HepG2 (cell line): ENCODE measurements at regions not wholly inside any gene's neighbourhood (a gene's known extent, or its start where the extent isn't known, plus 50 kb on each side); places are given as distances from the start of the nearest gene placed in this dataset.

ENCODE experiments used
- ATAC-seq: fragments of 200-7000 bp; cut with Tn5 transposase; 3 replicates; pipeline ENCODE4 v1.9.1; 2020; ENCODE audit warnings: mild to moderate bottlenecking, moderate library complexity
- BruUV-seq: library from RNA; stranded (reverse); fragments of 400-500 nt; replicated peaks from 2 replicates; lab custom pipeline; 2021; lab: Mats Ljungman, UMichigan
- CTCF ChIA-PET: fragments of 300-600 bp; formaldehyde crosslinking; extraction: SDS; loops from one replicate; lab custom pipeline; 2021; ENCODE audit warnings: low total read pairs, inconsistent platforms, low intra/inter-chr PET ratio; lab: Yijun Ruan, JAX
- POLR2A ChIA-PET: fragments of 350-600 bp; sonication (Branson Sonifier 250); formaldehyde crosslinking; loops from one replicate; lab custom pipeline; 2020; ENCODE audit warnings: antibody characterized with exemption, inconsistent platforms; lab: Yijun Ruan, JAX
- DNase-seq: peaks from one replicate; pipeline ENCODE4 v3.0.0-alpha.2; 2015; ENCODE audit warnings: low spot score
- FAIRE-seq: peaks from 3 replicates; lab custom pipeline; 2011; peaks lifted over from hg19 to GRCh38; lab: Jason Lieb, UNC
- H2AFZ ChIP-seq: one replicate; pipeline ENCODE4 v1.6.1; 2011; ENCODE audit warnings: low read length, inconsistent platforms
- H3K27ac ChIP-seq: fragments of 300-600 bp; 3 replicates; pipeline ENCODE4 v1.8.0; 2011; ENCODE audit warnings: mixed run types, mild to moderate bottlenecking, mixed read lengths, low read length, inconsistent platforms; ENCODE audit not compliant: insufficient read depth; ENCODE audit errors: extremely low read length
- H3K27me3 ChIP-seq, 2 experiments: fragments of 200-600 bp in 1 of 2; 2 replicates in 1 of 2; 3 replicates in 1 of 2; pipeline versions ENCODE4 v1.6.0 to v1.8.0; 2011; ENCODE audit warnings: low read length in 2 of 2, mild to moderate bottlenecking in 2 of 2, moderate library complexity in 2 of 2, inconsistent platforms in 1 of 2; ENCODE audit not compliant: insufficient read depth in 2 of 2, control insufficient read depth in 1 of 2
- H3K36me3 ChIP-seq, 2 experiments: fragments of 200-600 bp in 1 of 2; replicated peaks in 1 of 2; 2 replicates in 1 of 2; 3 replicates in 1 of 2; pipeline versions ENCODE4 v1.5.1 to v1.8.0; 2011; ENCODE audit warnings: low read length in 2 of 2, inconsistent platforms in 1 of 2; ENCODE audit not compliant: insufficient read depth in 2 of 2, control insufficient read depth in 1 of 2
- H3K4me1 ChIP-seq: 2 replicates; pipeline ENCODE4 v1.5.1; 2012; ENCODE audit warnings: low read length, inconsistent platforms; ENCODE audit not compliant: insufficient read depth
- H3K4me2 ChIP-seq: 2 replicates; pipeline ENCODE4 v1.6.0; 2011; ENCODE audit warnings: low read depth, low read length, inconsistent platforms
- H3K4me3 ChIP-seq, 3 experiments: fragments of 200-600 bp in 1 of 3; sonication (generic), shearing (Covaris generic) in 1 of 3; replicated peaks in 1 of 3; 2 replicates each; pipeline ENCODE4 v1.5.1; 2011 to 2016; ENCODE audit warnings: low read length in 3 of 3, inconsistent platforms in 2 of 3, low read depth in 2 of 3, mild to moderate bottlenecking in 2 of 3, control low read depth in 1 of 3, mixed read lengths in 1 of 3; ENCODE audit not compliant: insufficient read depth in 1 of 3
- H3K79me2 ChIP-seq: one replicate; pipeline ENCODE4 v1.6.1; 2011; ENCODE audit warnings: low read length, inconsistent platforms; ENCODE audit not compliant: insufficient read depth
- H3K9ac ChIP-seq: 2 replicates; pipeline ENCODE4 v1.6.0; 2011; ENCODE audit warnings: mild to moderate bottlenecking, low read depth, low read length, inconsistent platforms; ENCODE audit not compliant: insufficient read depth
- H3K9me3 ChIP-seq: 2 replicates; pipeline ENCODE4 v1.5.1; 2012; ENCODE audit warnings: mild to moderate bottlenecking, low read length
- H4K20me1 ChIP-seq: 2 replicates; pipeline ENCODE4 v1.6.0; 2011; ENCODE audit warnings: inconsistent platforms, mild to moderate bottlenecking, low read length, moderate library complexity; ENCODE audit not compliant: insufficient read depth
- ATF7 ChIP-seq, 2 experiments: fragments of 450-650 bp in 1 of 2; sonication (generic) in 1 of 2; formaldehyde crosslinking in 1 of 2; IDR thresholded peaks; 2 replicates each; pipeline versions ENCODE4 v1.4.0 to v1.6.1; 2016 to 2020; ENCODE audit warnings: antibody characterized with exemption in 1 of 2, mild to moderate bottlenecking in 1 of 2, missing genetic modification reagents in 1 of 2
- ATM ChIP-seq: fragments of 450-650 bp; IDR thresholded peaks from 2 replicates; pipeline ENCODE4 v1.7.1; 2017; ENCODE audit warnings: mild to moderate bottlenecking, borderline replicate concordance
- ETV5 ChIP-seq: IDR thresholded peaks from 2 replicates; pipeline ENCODE4 v1.6.1; 2018; ENCODE audit warnings: missing biosample characterization, missing genetic modification reagents, inconsistent platforms, borderline replicate concordance
- GATAD1 ChIP-seq: IDR thresholded peaks from 2 replicates; pipeline ENCODE4 v1.6.1; 2016; ENCODE audit warnings: missing genetic modification reagents, missing compliant biosample characterization
- MIXL1 ChIP-seq: IDR thresholded peaks from 2 replicates; pipeline ENCODE4 v1.6.1; 2016
- NBN ChIP-seq: fragments of 450-650 bp; conservative IDR thresholded peaks from 2 replicates; pipeline ENCODE4 v1.6.1; 2017
- NFRKB ChIP-seq: fragments of 450-650 bp; IDR thresholded peaks from 2 replicates; pipeline ENCODE4 v1.6.1; 2017
- NR2C2 ChIP-seq: sonication (generic); formaldehyde crosslinking; IDR thresholded peaks from 2 replicates; pipeline ENCODE4 v1.4.0; 2020; ENCODE audit warnings: missing genetic modification reagents, mild to moderate bottlenecking, moderate library complexity, borderline replicate concordance
- SIN3A ChIP-seq: IDR thresholded peaks from 2 replicates; pipeline ENCODE4 v1.6.1; 2011; ENCODE audit warnings: low read depth, mild to moderate bottlenecking, control low read depth, low read length, borderline replicate concordance
- TARDBP ChIP-seq: sonication (generic); formaldehyde crosslinking; IDR thresholded peaks from 2 replicates; pipeline ENCODE4 v1.8.0; 2022; ENCODE audit warnings: mild to moderate bottlenecking, missing genetic modification reagents
- TERF1 ChIP-seq: sonication (generic); formaldehyde crosslinking; IDR thresholded peaks from 2 replicates; pipeline ENCODE4 v1.8.0; 2022; ENCODE audit warnings: mild to moderate bottlenecking, missing genetic modification reagents, moderate library complexity
- ZKSCAN8 ChIP-seq: IDR thresholded peaks from 2 replicates; pipeline ENCODE4 v1.6.1; 2016; ENCODE audit warnings: borderline replicate concordance, missing genetic modification reagents, missing compliant biosample characterization
- ZNF224 ChIP-seq: sonication (generic); formaldehyde crosslinking; IDR thresholded peaks from 2 replicates; pipeline ENCODE4 v1.5.0; 2020; ENCODE audit warnings: mild to moderate bottlenecking, missing genetic modification reagents
- ZNF33A ChIP-seq: sonication (generic); formaldehyde crosslinking; IDR thresholded peaks from 2 replicates; pipeline ENCODE4 v1.5.1; 2020; ENCODE audit warnings: missing genetic modification reagents, mild to moderate bottlenecking, moderate library complexity, borderline replicate concordance
- ZNF607 ChIP-seq: sonication (generic); formaldehyde crosslinking; IDR thresholded peaks from 2 replicates; pipeline ENCODE4 v1.5.1; 2020; ENCODE audit warnings: missing genetic modification reagents, mild to moderate bottlenecking, borderline replicate concordance
- ZNF672 ChIP-seq: sonication (generic); formaldehyde crosslinking; IDR thresholded peaks from 2 replicates; pipeline ENCODE4 v1.8.1; 2022; ENCODE audit warnings: missing genetic modification reagents
- ZSCAN31 ChIP-seq: sonication (generic); formaldehyde crosslinking; IDR thresholded peaks from 2 replicates; pipeline ENCODE4 v1.5.0; 2020; ENCODE audit warnings: low read depth, mild to moderate bottlenecking, missing genetic modification reagents
- WGBS: methylation state at CpG from one replicate; pipeline ENCODE4 v1.1.6; 2017; ENCODE audit warnings: low lambda C conversion rate; 5-methylcytosine and 5-hydroxymethylcytosine counted together
- in situ Hi-C: cut with HindIII; loops from 2 replicates; pipeline ENCODE4 v1.10.0; 2017; ENCODE audit warnings: low pct_unique_long_range_greater_than_20kb; ENCODE audit not compliant: extremely low pct_ligation_motif_present
- intact Hi-C: fragments of 100-400 bp; cut with micrococcal nuclease; formaldehyde crosslinking; loops from one replicate; pipeline ENCODE4 v1.10.0; 2022; ENCODE audit not compliant: unreplicated experiment
- TF ChIP-seq, protein P1 (sequence below): sonication (generic); formaldehyde crosslinking; IDR thresholded peaks from 2 replicates; pipeline ENCODE4 v1.4.0; 2020; ENCODE audit warnings: missing genetic modification reagents, borderline replicate concordance
- TF ChIP-seq, protein P2 (sequence below): sonication (generic); formaldehyde crosslinking; IDR thresholded peaks from 2 replicates; pipeline ENCODE4 v1.4.0; 2020; ENCODE audit warnings: missing genetic modification reagents, borderline replicate concordance

DNA sequence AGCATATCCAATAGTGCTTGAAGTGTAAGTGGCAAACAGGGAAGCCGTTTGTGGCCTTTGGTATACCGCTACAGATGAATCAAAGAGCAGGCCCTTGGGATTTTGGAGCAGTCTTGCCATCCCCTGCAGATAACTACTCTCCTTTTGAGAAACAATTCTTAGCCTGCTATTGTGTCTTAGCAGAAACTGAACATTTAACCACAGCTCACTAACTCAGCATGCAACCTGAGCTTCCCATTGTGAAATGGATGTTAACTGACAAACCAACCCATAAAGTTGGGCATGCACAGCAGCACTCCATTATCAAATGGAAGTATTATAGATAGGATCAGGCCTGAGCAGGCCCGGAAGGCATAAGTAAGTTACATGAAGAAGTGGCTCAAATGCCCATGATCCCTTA is 315.3 kb upstream of the PTGER4 start:
- Histone ChIP-seq H3K4me3 (no peak overlapping the region), H3K36me3 (no peaks in the 10 kb centered on the region), H3K79me2 (no peaks in the 10 kb centered on the region), H3K4me2 (no peak overlapping the region), H3K27ac (no peak overlapping the region), H4K20me1 (no peaks in the 10 kb centered on the region), H3K9me3 (no peaks in the 10 kb centered on the region), H3K27me3 (no peaks in the 10 kb centered on the region), H3K4me1 (no peaks in the 10 kb centered on the region), H3K9ac (no peak overlapping the region), H2AFZ (no peak overlapping the region)
- no TSS peak for BruUV-seq
- no peak for ATAC-seq
- FAIRE-seq, result no peak
- ChIA-PET POLR2A (no interaction called here), CTCF (no interaction called here)
- 25% methylated on average over 2 of the region's 3 CpGs for WGBS
- intact Hi-C loops, result no loop called here
- DNase-seq, result no peak
- in situ Hi-C loops, result no loop called here
- no peak for TF ChIP-seq ATF7 (IDR thresholded peaks at IDR 0.05)
- no peak for TF ChIP-seq ATF7 (CRISPR knock-in tag; IDR thresholded peaks at IDR 0.05)
- TF ChIP-seq, protein P1, sequence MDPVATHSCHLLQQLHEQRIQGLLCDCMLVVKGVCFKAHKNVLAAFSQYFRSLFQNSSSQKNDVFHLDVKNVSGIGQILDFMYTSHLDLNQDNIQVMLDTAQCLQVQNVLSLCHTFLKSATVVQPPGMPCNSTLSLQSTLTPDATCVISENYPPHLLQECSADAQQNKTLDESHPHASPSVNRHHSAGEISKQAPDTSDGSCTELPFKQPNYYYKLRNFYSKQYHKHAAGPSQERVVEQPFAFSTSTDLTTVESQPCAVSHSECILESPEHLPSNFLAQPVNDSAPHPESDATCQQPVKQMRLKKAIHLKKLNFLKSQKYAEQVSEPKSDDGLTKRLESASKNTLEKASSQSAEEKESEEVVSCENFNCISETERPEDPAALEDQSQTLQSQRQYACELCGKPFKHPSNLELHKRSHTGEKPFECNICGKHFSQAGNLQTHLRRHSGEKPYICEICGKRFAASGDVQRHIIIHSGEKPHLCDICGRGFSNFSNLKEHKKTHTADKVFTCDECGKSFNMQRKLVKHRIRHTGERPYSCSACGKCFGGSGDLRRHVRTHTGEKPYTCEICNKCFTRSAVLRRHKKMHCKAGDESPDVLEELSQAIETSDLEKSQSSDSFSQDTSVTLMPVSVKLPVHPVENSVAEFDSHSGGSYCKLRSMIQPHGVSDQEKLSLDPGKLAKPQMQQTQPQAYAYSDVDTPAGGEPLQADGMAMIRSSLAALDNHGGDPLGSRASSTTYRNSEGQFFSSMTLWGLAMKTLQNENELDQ (CRISPR knock-in tag), result no peak
- no peak for TF ChIP-seq ZNF33A (CRISPR knock-in tag)
- no peak for TF ChIP-seq NR2C2 (CRISPR knock-in tag)
- no peak for TF ChIP-seq MIXL1 (CRISPR knock-in tag)
- no peak for TF ChIP-seq ZNF224 (CRISPR knock-in tag)
- TF ChIP-seq ATM, result no peak
- TF ChIP-seq GATAD1 (CRISPR knock-in tag), result no peak
- no peak for TF ChIP-seq ZKSCAN8 (CRISPR knock-in tag)
- TF ChIP-seq NFRKB, result no peak
- TF ChIP-seq ETV5 (CRISPR knock-in tag), result no peak
- TF ChIP-seq TARDBP (CRISPR knock-in tag), result no peak
- no peak for TF ChIP-seq NBN
- TF ChIP-seq ZNF672 (CRISPR knock-in tag), result no peak
- TF ChIP-seq SIN3A, result no peak
- TF ChIP-seq ZNF607 (CRISPR knock-in tag), result no peak
- TF ChIP-seq TERF1, result no peak
- TF ChIP-seq, protein P2, sequence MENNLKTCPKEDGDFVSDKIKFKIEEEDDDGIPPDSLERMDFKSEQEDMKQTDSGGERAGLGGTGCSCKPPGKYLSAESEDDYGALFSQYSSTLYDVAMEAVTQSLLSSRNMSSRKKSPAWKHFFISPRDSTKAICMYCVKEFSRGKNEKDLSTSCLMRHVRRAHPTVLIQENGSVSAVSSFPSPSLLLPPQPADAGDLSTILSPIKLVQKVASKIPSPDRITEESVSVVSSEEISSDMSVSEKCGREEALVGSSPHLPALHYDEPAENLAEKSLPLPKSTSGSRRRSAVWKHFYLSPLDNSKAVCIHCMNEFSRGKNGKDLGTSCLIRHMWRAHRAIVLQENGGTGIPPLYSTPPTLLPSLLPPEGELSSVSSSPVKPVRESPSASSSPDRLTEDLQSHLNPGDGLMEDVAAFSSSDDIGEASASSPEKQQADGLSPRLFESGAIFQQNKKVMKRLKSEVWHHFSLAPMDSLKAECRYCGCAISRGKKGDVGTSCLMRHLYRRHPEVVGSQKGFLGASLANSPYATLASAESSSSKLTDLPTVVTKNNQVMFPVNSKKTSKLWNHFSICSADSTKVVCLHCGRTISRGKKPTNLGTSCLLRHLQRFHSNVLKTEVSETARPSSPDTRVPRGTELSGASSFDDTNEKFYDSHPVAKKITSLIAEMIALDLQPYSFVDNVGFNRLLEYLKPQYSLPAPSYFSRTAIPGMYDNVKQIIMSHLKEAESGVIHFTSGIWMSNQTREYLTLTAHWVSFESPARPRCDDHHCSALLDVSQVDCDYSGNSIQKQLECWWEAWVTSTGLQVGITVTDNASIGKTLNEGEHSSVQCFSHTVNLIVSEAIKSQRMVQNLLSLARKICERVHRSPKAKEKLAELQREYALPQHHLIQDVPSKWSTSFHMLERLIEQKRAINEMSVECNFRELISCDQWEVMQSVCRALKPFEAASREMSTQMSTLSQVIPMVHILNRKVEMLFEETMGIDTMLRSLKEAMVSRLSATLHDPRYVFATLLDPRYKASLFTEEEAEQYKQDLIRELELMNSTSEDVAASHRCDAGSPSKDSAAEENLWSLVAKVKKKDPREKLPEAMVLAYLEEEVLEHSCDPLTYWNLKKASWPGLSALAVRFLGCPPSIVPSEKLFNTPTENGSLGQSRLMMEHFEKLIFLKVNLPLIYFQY (CRISPR knock-in tag), result no peak
- no peak for TF ChIP-seq ZSCAN31 (CRISPR knock-in tag)
